ENCODE measurements at regions not wholly inside any gene's neighbourhood (a gene's known extent, or its start where the extent isn't known, plus 50 kb on each side); places are given as distances from the start of the nearest gene placed in this dataset.

GRCh38 chr2:167398873-167399272 lies 510.6 kb downstream of the XIRP2 start:
- H3K9me3 Mint-ChIP-seq, result peaks cover 6% of the 10 kb centered on the region
- CTCF ChIA-PET, result interaction anchor here (0.5 kb wide), 1 partner anchor 41 kb away, joined by 3 read pairs; no protein-coding TSS in a partner anchor
- intact Hi-C loops (cut with micrococcal nuclease), result no loop called here

DNA sequence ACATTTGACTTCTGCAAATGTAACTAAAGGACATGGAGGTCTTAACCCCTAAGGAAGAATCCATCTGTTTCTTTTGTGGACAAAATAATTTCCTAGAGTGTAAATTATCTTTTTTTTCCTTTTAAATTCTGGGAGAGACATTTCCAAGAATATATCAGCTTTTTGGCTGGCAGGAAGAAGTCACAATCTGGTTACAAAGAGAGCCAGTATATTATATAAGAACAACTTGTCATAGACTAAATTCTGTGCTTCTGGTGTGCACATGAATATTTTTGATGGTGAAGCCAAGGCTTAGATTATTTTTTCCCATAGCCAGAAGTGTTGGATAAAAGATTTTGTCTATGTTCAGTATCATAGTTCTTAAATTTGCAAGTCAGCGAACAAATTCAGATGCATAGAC lies 500.6 kb downstream of the XIRP2 start:
- Mint-ChIP-seq H3K4me3 (no peak overlapping the region), H3K4me1 (ENCODE audit: low read depth) (no peaks in the 10 kb centered on the region), H3K9me3 (no peaks in the 10 kb centered on the region), H3K27ac (no peak overlapping the region), H3K27me3 (no peaks in the 10 kb centered on the region), H3K36me3 (no peaks in the 10 kb centered on the region)
- POLR2A ChIA-PET, result no interaction called here
- CTCF ChIA-PET, result no interaction called here
- no peak for DNase-seq
- intact Hi-C loops (cut with micrococcal nuclease), result no loop called here

More at GRCh38 chr2:167398873-167399272, 510.6 kb downstream of the XIRP2 start:
- no peak overlapping the region for H3K27ac Mint-ChIP-seq
- H3K4me1 Mint-ChIP-seq (ENCODE audit: low read depth), result no peaks in the 10 kb centered on the region
- no peak for DNase-seq
- H3K27me3 Mint-ChIP-seq, result no peaks in the 10 kb centered on the region
- H3K4me3 Mint-ChIP-seq, result no peak overlapping the region
- POLR2A ChIA-PET, result no interaction called here
- no peaks in the 10 kb centered on the region for H3K36me3 Mint-ChIP-seq

DNA sequence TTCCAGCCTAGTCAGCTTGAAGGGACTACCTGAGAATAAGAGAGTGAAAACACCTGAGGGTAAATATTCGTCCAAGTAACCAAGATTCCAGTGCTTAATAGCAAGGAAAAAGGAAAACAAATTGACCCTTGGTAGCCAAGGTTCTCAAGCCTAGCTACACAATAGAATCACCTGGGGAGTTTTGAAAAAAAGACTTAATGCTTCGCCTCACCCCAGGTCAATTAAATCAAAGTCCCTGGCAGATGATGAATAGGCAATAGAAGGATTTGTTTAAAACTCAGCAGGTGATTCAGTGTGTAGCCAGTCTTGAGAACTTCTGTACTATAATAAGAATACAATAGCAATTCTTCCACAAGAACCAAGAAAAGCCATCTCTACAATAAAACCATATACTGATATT lies 500.2 kb downstream of the XIRP2 start:
- Mint-ChIP-seq H3K4me1 (ENCODE audit: low read depth) (no peaks in the 10 kb centered on the region), H3K9me3 (no peaks in the 10 kb centered on the region), H3K27ac (no peak overlapping the region), H3K27me3 (no peaks in the 10 kb centered on the region), H3K36me3 (no peaks in the 10 kb centered on the region), H3K4me3 (no peak overlapping the region)
- intact Hi-C loops (cut with micrococcal nuclease), result no loop called here
- ChIA-PET CTCF (interaction anchor here (0.6 kb wide), 1 partner anchor 115 kb away, joined by 3 read pairs; no protein-coding TSS in a partner anchor), POLR2A (no interaction called here)
- no peak for DNase-seq

DNA sequence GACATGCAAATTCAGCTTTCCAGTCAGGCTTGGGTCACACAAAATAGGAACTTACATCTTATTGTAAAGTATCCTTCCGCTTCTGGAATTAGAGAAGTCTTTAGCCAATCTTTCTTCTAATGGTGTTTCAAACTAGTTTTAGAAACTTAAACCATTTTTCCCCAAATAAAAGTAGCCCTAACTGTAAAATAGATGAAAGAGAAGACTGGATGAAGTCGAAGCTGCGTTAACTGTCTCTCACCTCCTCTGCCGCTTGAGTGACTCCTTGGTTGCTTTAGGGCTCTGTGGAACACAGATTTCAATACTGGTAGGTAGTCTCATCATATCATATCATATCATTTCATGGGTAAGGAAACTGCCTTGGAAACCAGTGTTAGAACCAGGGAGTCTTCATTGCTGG lies 498.4 kb downstream of the XIRP2 start:
- no peaks in the 10 kb centered on the region for H3K4me1 Mint-ChIP-seq (ENCODE audit: low read depth)
- H3K4me3 Mint-ChIP-seq, result no peak overlapping the region
- no peaks in the 10 kb centered on the region for H3K9me3 Mint-ChIP-seq
- POLR2A ChIA-PET, result no interaction called here
- intact Hi-C loops (cut with micrococcal nuclease), result no loop called here
- no peak overlapping the region for H3K27ac Mint-ChIP-seq
- no peak for DNase-seq
- no peaks in the 10 kb centered on the region for H3K36me3 Mint-ChIP-seq
- CTCF ChIA-PET, result no interaction called here
- H3K27me3 Mint-ChIP-seq, result no peaks in the 10 kb centered on the region

GRCh38 chr2:167383610-167384194 lies 495.4 kb downstream of the XIRP2 start:
- no peaks in the 10 kb centered on the region for H3K27me3 Mint-ChIP-seq

DNA sequence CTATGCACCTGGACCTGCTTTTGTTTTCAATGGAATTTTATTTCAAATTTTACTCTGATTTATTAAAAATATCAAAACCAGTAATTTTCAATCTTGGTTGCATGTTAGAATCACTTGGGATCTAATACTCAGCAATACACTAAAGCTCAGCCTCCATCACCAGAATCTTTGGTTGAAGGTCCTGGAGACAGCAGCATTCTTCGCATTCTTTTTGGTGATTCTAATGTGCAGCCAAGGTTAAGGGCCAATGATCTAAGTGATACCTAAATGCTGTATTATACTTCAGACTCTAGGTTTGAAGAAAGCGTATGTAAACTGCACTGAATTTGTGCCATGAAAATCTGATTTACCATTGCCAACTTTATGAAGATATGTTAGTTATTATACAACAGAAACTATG lies 493.1 kb downstream of the XIRP2 start:
- H3K36me3 Mint-ChIP-seq, result no peaks in the 10 kb centered on the region
- no peak overlapping the region for H3K4me3 Mint-ChIP-seq
- H3K27ac Mint-ChIP-seq, result no peak overlapping the region
- no peaks in the 10 kb centered on the region for H3K4me1 Mint-ChIP-seq (ENCODE audit: low read depth)
- H3K9me3 Mint-ChIP-seq, result no peaks in the 10 kb centered on the region
- no peaks in the 10 kb centered on the region for H3K27me3 Mint-ChIP-seq
- CTCF ChIA-PET, result no interaction called here
- POLR2A ChIA-PET, result no interaction called here
- DNase-seq, result no peak
- intact Hi-C loops (cut with micrococcal nuclease), result no loop called here

More at GRCh38 chr2:167383610-167384194, 495.4 kb downstream of the XIRP2 start:
- no peaks in the 10 kb centered on the region for H3K36me3 Mint-ChIP-seq
- H3K4me1 Mint-ChIP-seq (ENCODE audit: low read depth), result no peaks in the 10 kb centered on the region
- intact Hi-C loops (cut with micrococcal nuclease), result no loop called here
- POLR2A ChIA-PET, result no interaction called here
- H3K9me3 Mint-ChIP-seq, result no peaks in the 10 kb centered on the region
- no peak overlapping the region for H3K4me3 Mint-ChIP-seq
- CTCF ChIA-PET, result no interaction called here
- H3K27ac Mint-ChIP-seq, result no peak overlapping the region
- DNase-seq, result no peak

DNA sequence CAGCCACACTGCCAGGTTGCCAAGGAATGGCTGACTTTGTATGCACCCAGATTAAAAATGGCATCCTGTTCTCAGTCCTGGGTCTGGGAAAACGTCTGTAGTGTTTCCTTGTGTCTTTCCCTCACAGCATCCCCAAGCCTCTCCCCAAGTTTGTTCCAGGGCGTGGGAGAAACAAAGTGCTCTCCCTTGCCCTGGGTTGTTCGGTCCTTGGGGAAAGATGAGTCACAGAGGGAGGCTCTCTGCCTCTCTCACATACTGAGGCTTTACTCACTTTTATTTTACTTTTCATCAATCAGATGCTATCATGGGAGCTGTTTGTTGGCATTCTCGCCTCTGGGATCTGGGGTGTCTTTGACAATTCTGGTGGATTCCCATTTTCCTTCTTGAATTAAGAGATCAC lies 492.3 kb downstream of the XIRP2 start:
- H3K4me3 Mint-ChIP-seq, result no peak overlapping the region
- no peaks in the 10 kb centered on the region for H3K36me3 Mint-ChIP-seq
- no peaks in the 10 kb centered on the region for H3K9me3 Mint-ChIP-seq
- CTCF ChIA-PET, result no interaction called here
- intact Hi-C loops (cut with micrococcal nuclease), result no loop called here
- POLR2A ChIA-PET, result no interaction called here
- no peak overlapping the region for H3K27ac Mint-ChIP-seq
- DNase-seq, result no peak
- H3K27me3 Mint-ChIP-seq, result no peaks in the 10 kb centered on the region
- no peaks in the 10 kb centered on the region for H3K4me1 Mint-ChIP-seq (ENCODE audit: low read depth)

DNA sequence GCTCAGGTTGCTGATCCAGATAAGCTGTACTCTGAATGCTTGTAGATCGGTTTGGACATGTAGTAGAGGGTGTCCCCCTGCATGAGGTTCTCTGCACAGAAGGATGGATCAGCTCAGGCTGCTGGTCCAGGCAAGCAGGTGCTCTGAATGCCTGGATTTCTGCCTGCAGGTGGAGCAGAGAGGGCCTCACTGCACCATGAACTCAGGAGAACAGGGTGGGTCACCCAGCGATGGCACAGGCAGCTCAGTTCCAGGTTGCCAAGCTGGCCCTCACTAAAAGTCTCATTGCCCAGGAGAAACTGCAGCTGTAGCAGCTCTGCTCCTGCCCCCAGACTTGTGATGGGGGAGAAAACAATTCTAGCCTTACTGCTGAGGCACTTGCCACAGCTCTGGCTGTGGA lies 491.8 kb downstream of the XIRP2 start:
- intact Hi-C loops (cut with micrococcal nuclease), result no loop called here
- H3K4me1 Mint-ChIP-seq (ENCODE audit: low read depth), result no peaks in the 10 kb centered on the region
- H3K27me3 Mint-ChIP-seq, result no peaks in the 10 kb centered on the region
- no peaks in the 10 kb centered on the region for H3K36me3 Mint-ChIP-seq
- CTCF ChIA-PET, result no interaction called here
- no peak overlapping the region for H3K4me3 Mint-ChIP-seq
- no peak overlapping the region for H3K27ac Mint-ChIP-seq
- DNase-seq, result no peak
- no peaks in the 10 kb centered on the region for H3K9me3 Mint-ChIP-seq
- POLR2A ChIA-PET, result no interaction called here

- H3K36me3 Mint-ChIP-seq, result no peaks in the 10 kb centered on the region
- intact Hi-C loops (cut with micrococcal nuclease), result no loop called here
- ChIA-PET POLR2A (no interaction called here), CTCF (no interaction called here)
- no peaks in the 10 kb centered on the region for H3K27me3 Mint-ChIP-seq
- DNase-seq, result no peak
- H3K27ac Mint-ChIP-seq, result no peak overlapping the region
- H3K9me3 Mint-ChIP-seq, result peaks cover 4% of the 10 kb centered on the region
- H3K4me3 Mint-ChIP-seq, result no peak overlapping the region
- no peaks in the 10 kb centered on the region for H3K4me1 Mint-ChIP-seq (ENCODE audit: low read depth)
Measured at GRCh38 chr2:167369083-167369482, 480.8 kb downstream of the XIRP2 start.

GRCh38 chr2:167368371-167368770 lies 480.1 kb downstream of the XIRP2 start:
- ChIA-PET CTCF (no interaction called here), POLR2A (no interaction called here)
- Mint-ChIP-seq H3K9me3 (peaks cover 5% of the 10 kb centered on the region), H3K27ac (no peak overlapping the region), H3K4me1 (ENCODE audit: low read depth) (no peaks in the 10 kb centered on the region), H3K36me3 (no peaks in the 10 kb centered on the region), H3K27me3 (no peaks in the 10 kb centered on the region), H3K4me3 (no peak overlapping the region)
- intact Hi-C loops (cut with micrococcal nuclease), result no loop called here
- no peak for DNase-seq

GRCh38 chr2:167365216-167365615 lies 476.9 kb downstream of the XIRP2 start:
- POLR2A ChIA-PET, result no interaction called here
- CTCF ChIA-PET, result no interaction called here

GRCh38 chr2:167361426-167361825 lies 473.1 kb downstream of the XIRP2 start:
- CTCF ChIA-PET, result no interaction called here
- no peaks in the 10 kb centered on the region for H3K4me1 Mint-ChIP-seq (ENCODE audit: low read depth)
- no peaks in the 10 kb centered on the region for H3K36me3 Mint-ChIP-seq
- POLR2A ChIA-PET, result no interaction called here
- peaks cover 5% of the 10 kb centered on the region for H3K9me3 Mint-ChIP-seq
- DNase-seq, result no peak
- intact Hi-C loops (cut with micrococcal nuclease), result no loop called here
- H3K27me3 Mint-ChIP-seq, result no peaks in the 10 kb centered on the region
- no peak overlapping the region for H3K4me3 Mint-ChIP-seq
- no peak overlapping the region for H3K27ac Mint-ChIP-seq

More at GRCh38 chr2:167365216-167365615, 476.9 kb downstream of the XIRP2 start:
- H3K27me3 Mint-ChIP-seq, result no peaks in the 10 kb centered on the region
- H3K4me3 Mint-ChIP-seq, result no peak overlapping the region
- DNase-seq, result no peak
- no peak overlapping the region for H3K27ac Mint-ChIP-seq
- intact Hi-C loops (cut with micrococcal nuclease), result no loop called here
- no peaks in the 10 kb centered on the region for H3K4me1 Mint-ChIP-seq (ENCODE audit: low read depth)
- peaks cover 5% of the 10 kb centered on the region for H3K9me3 Mint-ChIP-seq
- no peaks in the 10 kb centered on the region for H3K36me3 Mint-ChIP-seq

- Mint-ChIP-seq H3K36me3 (no peaks in the 10 kb centered on the region), H3K4me1 (ENCODE audit: low read depth) (no peaks in the 10 kb centered on the region), H3K9me3 (no peaks in the 10 kb centered on the region), H3K27ac (no peak overlapping the region), H3K27me3 (no peaks in the 10 kb centered on the region), H3K4me3 (no peak overlapping the region)
- ChIA-PET POLR2A (no interaction called here), CTCF (no interaction called here)
- intact Hi-C loops (cut with micrococcal nuclease), result no loop called here
- DNase-seq, result no peak
Measured at GRCh38 chr2:167355821-167356220, 467.5 kb downstream of the XIRP2 start.

Measured in activated CD4-positive, alpha-beta memory T cell treated with anti-CD3 and anti-CD28 coated beads for 36 hours (primary cell).